ENCODE measurements at regions not wholly inside any gene's neighbourhood (a gene's known extent, or its start where the extent isn't known, plus 50 kb on each side); places are given as distances from the start of the nearest gene placed in this dataset.

GRCh38 chr6:140355476-140355875 lies 981.0 kb upstream of the CITED2 start:
- no peak for DNase-seq (ENCODE audit: low spot score)
- Mint-ChIP-seq H3K27ac (no peak overlapping the region), H3K27me3 (ENCODE audit: insufficient read depth, low read depth) (no peaks in the 10 kb centered on the region), H3K9me3 (no peaks in the 10 kb centered on the region), H3K4me3 (no peak overlapping the region), H3K36me3 (no peaks in the 10 kb centered on the region), H3K4me1 (peaks cover 2% of the 10 kb centered on the region)
- Histone ChIP-seq H3F3A (ENCODE audit: low read depth) (no peaks in the 10 kb centered on the region), H3K79me2 (ENCODE audit: low read depth) (no peaks in the 10 kb centered on the region), H3K9ac (no peak overlapping the region), H3K9me3 (ENCODE audit: low read depth) (no peaks in the 10 kb centered on the region), H4K20me1 (ENCODE audit: low read depth) (no peaks in the 10 kb centered on the region), H2AFZ (replicated peaks) (no peak overlapping the region), H3K4me2 (no peak overlapping the region), H3K4me3 (no peak overlapping the region), H3K27me3 (no peaks in the 10 kb centered on the region), H3K36me3 (no peaks in the 10 kb centered on the region), H3K4me1 (no peaks in the 10 kb centered on the region), H3K27ac (no peak overlapping the region)
- TF ChIP-seq EZH2phosphoT487 (IDR thresholded peaks at IDR 0.05) (no peak), CTCF (IDR thresholded peaks at IDR 0.05) (no peak), EZH2 (IDR thresholded peaks at IDR 0.05) (no peak)

GRCh38 chr6:140354296-140354695 lies 979.8 kb upstream of the CITED2 start:
- H3K79me2 ChIP-seq (ENCODE audit: low read depth), result no peaks in the 10 kb centered on the region
- H2AFZ ChIP-seq (replicated peaks), result no peak overlapping the region
- H3K36me3 ChIP-seq, result no peaks in the 10 kb centered on the region
- H3K4me3 ChIP-seq, result no peak overlapping the region
- no peaks in the 10 kb centered on the region for H3K9me3 ChIP-seq (ENCODE audit: low read depth)
- H3K27me3 ChIP-seq, result no peaks in the 10 kb centered on the region
- no peaks in the 10 kb centered on the region for H3F3A ChIP-seq (ENCODE audit: low read depth)
- no peak overlapping the region for H3K4me3 Mint-ChIP-seq
- H3K4me1 ChIP-seq, result no peaks in the 10 kb centered on the region
- peaks cover 6% of the 10 kb centered on the region for H3K4me1 Mint-ChIP-seq
- no peaks in the 10 kb centered on the region for H4K20me1 ChIP-seq (ENCODE audit: low read depth)
- H3K36me3 Mint-ChIP-seq, result no peaks in the 10 kb centered on the region
- DNase-seq (ENCODE audit: low spot score), result no peak
- H3K9ac ChIP-seq, result no peak overlapping the region
- no peak overlapping the region for H3K27ac ChIP-seq
- no peaks in the 10 kb centered on the region for H3K9me3 Mint-ChIP-seq
- no peak for TF ChIP-seq EZH2 (IDR thresholded peaks at IDR 0.05)
- no peak for TF ChIP-seq EZH2phosphoT487 (IDR thresholded peaks at IDR 0.05)
- no peak for TF ChIP-seq CTCF (IDR thresholded peaks at IDR 0.05)
- H3K4me2 ChIP-seq, result no peak overlapping the region
- H3K27me3 Mint-ChIP-seq (ENCODE audit: insufficient read depth, low read depth), result no peaks in the 10 kb centered on the region
- no peak overlapping the region for H3K27ac Mint-ChIP-seq

- Histone ChIP-seq H3K9ac (no peak overlapping the region), H2AFZ (replicated peaks) (no peak overlapping the region), H3K36me3 (no peaks in the 10 kb centered on the region), H3K27ac (no peak overlapping the region), H3K27me3 (no peaks in the 10 kb centered on the region), H3K4me1 (no peaks in the 10 kb centered on the region), H3K4me3 (no peak overlapping the region), H3K4me2 (no peak overlapping the region), H3K79me2 (ENCODE audit: low read depth) (no peaks in the 10 kb centered on the region), H3K9me3 (ENCODE audit: low read depth) (no peaks in the 10 kb centered on the region), H4K20me1 (ENCODE audit: low read depth) (no peaks in the 10 kb centered on the region), H3F3A (ENCODE audit: low read depth) (no peaks in the 10 kb centered on the region)
- H3K4me3 Mint-ChIP-seq, result no peak overlapping the region
- no peaks in the 10 kb centered on the region for H3K36me3 Mint-ChIP-seq
- H3K27ac Mint-ChIP-seq, result no peak overlapping the region
- no peak for TF ChIP-seq EZH2phosphoT487 (IDR thresholded peaks at IDR 0.05)
- no peak for TF ChIP-seq EZH2 (IDR thresholded peaks at IDR 0.05)
- TF ChIP-seq CTCF (IDR thresholded peaks at IDR 0.05), result no peak
- peaks cover 7% of the 10 kb centered on the region for H3K4me1 Mint-ChIP-seq
- no peaks in the 10 kb centered on the region for H3K27me3 Mint-ChIP-seq (ENCODE audit: insufficient read depth, low read depth)
- no peak for DNase-seq (ENCODE audit: low spot score)
- no peaks in the 10 kb centered on the region for H3K9me3 Mint-ChIP-seq
Observed at GRCh38 chr6:140353536-140353935, 979.1 kb upstream of the CITED2 start.

GRCh38 chr6:140346428-140346827 lies 972.0 kb upstream of the CITED2 start:
- Mint-ChIP-seq H3K4me1 (peaks cover 7% of the 10 kb centered on the region), H3K4me3 (no peak overlapping the region)

More at GRCh38 chr6:140346428-140346827, 972.0 kb upstream of the CITED2 start:
- no peaks in the 10 kb centered on the region for H3K9me3 Mint-ChIP-seq
- no peak overlapping the region for H3K9ac ChIP-seq
- no peak for DNase-seq (ENCODE audit: low spot score)
- no peaks in the 10 kb centered on the region for H3K4me1 ChIP-seq
- TF ChIP-seq CTCF (IDR thresholded peaks at IDR 0.05) (no peak), EZH2 (IDR thresholded peaks at IDR 0.05) (no peak), EZH2phosphoT487 (IDR thresholded peaks at IDR 0.05) (no peak)
- H3K36me3 ChIP-seq, result no peaks in the 10 kb centered on the region
- H3K4me2 ChIP-seq, result no peak overlapping the region
- H3K27ac Mint-ChIP-seq, result no peak overlapping the region
- no peaks in the 10 kb centered on the region for H4K20me1 ChIP-seq (ENCODE audit: low read depth)
- no peak overlapping the region for H3K4me3 ChIP-seq
- no peak overlapping the region for H2AFZ ChIP-seq (replicated peaks)
- H3F3A ChIP-seq (ENCODE audit: low read depth), result no peaks in the 10 kb centered on the region
- no peaks in the 10 kb centered on the region for H3K79me2 ChIP-seq (ENCODE audit: low read depth)
- H3K27me3 ChIP-seq, result no peaks in the 10 kb centered on the region
- H3K36me3 Mint-ChIP-seq, result no peaks in the 10 kb centered on the region
- H3K9me3 ChIP-seq (ENCODE audit: low read depth), result no peaks in the 10 kb centered on the region
- H3K27me3 Mint-ChIP-seq (ENCODE audit: insufficient read depth, low read depth), result no peaks in the 10 kb centered on the region
- no peak overlapping the region for H3K27ac ChIP-seq
